22Rv1 (cell line): ENCODE measurements at regions not wholly inside any gene's neighbourhood (a gene's known extent, or its start where the extent isn't known, plus 50 kb on each side); places are given as distances from the start of the nearest gene placed in this dataset.

ENCODE experiments used
- ZFX ChIP-seq: fragments of 450-650 bp; IDR thresholded peaks from 2 replicates; pipeline ENCODE4 v1.6.1; 2017; ENCODE audit warnings: antibody characterized with exemption, borderline replicate concordance
- TF ChIP-seq, protein P1 (sequence below): fragments of 450-650 bp; IDR thresholded peaks from 2 replicates; pipeline ENCODE4 v1.5.1; 2017; ENCODE audit warnings: mild to moderate bottlenecking

DNA sequence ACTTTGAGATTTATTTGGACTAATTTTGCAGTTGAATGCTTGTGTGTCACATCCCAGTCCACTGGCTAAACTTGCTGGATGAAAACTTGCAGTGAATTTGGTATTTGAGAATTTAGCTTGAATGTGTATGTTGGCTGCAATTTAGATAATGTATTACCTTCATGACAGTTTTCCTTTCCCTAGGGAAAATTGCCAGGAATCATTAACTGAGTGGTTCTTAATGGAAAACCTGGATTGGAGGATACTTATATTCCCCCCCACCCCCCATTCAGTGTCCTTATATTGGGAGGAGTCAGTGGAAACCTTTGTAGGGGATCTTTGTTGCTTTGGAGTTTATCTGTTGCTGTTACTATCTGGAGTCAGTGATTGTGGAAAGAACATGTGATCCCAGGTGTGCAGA, 67.6 kb downstream of the KPNA2 start:
- TF ChIP-seq ZFX: no peak
- TF ChIP-seq, protein P1, sequence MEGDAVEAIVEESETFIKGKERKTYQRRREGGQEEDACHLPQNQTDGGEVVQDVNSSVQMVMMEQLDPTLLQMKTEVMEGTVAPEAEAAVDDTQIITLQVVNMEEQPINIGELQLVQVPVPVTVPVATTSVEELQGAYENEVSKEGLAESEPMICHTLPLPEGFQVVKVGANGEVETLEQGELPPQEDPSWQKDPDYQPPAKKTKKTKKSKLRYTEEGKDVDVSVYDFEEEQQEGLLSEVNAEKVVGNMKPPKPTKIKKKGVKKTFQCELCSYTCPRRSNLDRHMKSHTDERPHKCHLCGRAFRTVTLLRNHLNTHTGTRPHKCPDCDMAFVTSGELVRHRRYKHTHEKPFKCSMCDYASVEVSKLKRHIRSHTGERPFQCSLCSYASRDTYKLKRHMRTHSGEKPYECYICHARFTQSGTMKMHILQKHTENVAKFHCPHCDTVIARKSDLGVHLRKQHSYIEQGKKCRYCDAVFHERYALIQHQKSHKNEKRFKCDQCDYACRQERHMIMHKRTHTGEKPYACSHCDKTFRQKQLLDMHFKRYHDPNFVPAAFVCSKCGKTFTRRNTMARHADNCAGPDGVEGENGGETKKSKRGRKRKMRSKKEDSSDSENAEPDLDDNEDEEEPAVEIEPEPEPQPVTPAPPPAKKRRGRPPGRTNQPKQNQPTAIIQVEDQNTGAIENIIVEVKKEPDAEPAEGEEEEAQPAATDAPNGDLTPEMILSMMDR: no peak
